Fibroblast of upper back skin (primary cell): ENCODE measurements at regions not wholly inside any gene's neighbourhood (a gene's known extent, or its start where the extent isn't known, plus 50 kb on each side); places are given as distances from the start of the nearest gene placed in this dataset.
"Not testable (repeated sequence)": the region's sequence is repeated elsewhere in the genome, so short reads cannot be mapped to it uniquely, and the experiment has no call there.

Source experiments
- DNase-seq: peaks from one replicate; pipeline ENCODE4 v3.0.0-alpha.2; 2013

GRCh38 chr3:145197821-145198220 is 963.2 kb downstream of the PLOD2 start:
- no peak for DNase-seq

DNA sequence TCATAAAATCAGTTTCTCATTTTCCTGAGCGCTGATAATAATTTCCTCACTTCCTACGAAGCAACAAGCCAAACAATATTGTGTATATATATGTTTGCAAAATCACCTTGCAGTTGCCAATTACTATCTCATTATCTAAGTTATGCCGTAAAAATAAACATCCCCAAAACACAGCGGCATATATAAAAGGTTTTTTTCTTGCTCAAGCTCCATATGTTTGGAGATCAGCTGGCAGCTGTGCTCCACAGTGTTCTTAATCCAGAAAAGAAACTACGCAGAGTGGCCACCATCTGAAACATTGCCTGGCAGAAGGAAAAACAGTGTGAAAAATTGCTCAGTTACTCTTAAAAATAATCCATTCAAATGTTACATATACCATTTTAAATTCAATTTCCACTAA is 951.4 kb downstream of the PLOD2 start:
- DNase-seq, result no peak

- no peak for DNase-seq
These were observed 941.4 kb downstream of the PLOD2 start for GRCh38 chr3:145219355-145220235.

DNA sequence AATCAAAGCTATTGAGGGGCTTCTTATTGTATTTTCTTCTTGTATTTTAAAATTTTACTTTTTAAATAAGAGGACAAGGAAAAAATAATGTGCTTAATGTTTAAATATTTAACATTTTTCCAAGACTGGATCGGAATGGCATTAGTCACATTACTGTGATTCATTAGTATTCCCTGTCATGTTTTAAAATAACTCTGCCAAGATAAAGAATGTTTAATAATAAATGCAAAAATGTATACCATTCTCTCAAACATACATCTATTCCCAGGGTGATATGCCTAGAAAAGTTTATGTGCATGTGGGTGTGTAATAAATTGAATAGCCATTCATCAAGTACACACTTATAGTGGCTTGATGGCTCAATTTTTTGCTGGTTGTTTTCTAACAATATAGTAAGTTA is 936.1 kb downstream of the PLOD2 start:
- DNase-seq, result peak; percentile 19

DNA sequence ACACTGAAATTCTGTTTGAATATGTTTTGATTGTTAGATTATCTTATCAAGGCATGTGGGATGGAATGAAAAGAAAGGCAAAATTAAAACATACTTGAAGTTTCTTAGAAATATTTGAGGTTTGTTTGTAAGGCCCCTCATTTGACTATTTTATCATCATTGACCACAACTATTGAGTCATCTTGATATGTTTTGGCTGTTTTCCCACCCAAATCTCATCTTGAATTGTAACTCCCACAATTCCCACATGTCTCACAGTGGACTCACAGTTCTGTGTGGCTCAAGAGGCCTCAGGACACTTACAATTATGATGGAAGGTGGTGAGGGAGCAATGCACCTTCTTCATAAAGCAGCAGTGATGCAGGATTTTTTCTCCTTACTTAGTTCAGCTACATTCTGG is 917.1 kb downstream of the PLOD2 start:
- DNase-seq, result peak; percentile 93

- no peak for DNase-seq
These were observed 916.7 kb downstream of the PLOD2 start for GRCh38 chr3:145244327-145244726.

GRCh38 chr3:145246291-145246690 is 914.7 kb downstream of the PLOD2 start:
- no peak for DNase-seq

DNA sequence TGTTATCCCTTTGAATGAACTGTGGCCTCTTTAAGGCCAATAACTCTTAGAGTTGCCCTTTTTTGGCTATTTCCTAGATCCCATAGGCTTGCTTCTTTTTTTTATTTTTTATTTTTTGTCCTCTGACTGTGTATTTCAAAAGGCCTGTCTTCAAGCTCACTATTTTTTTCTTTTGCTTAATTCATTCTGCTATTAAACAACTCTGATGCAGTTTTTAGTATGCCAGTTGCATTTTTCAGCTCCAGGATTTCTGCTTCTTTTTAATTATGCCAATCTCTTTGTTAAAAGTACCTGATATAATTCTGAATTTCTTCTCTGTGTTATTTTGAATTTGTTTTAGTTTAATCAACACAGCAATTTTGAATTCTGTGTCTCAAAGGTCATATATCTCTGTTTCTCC is 912.1 kb downstream of the PLOD2 start:
- no peak for DNase-seq

- DNase-seq, result no peak
These were observed 909.7 kb downstream of the PLOD2 start for GRCh38 chr3:145251311-145251710.

DNA sequence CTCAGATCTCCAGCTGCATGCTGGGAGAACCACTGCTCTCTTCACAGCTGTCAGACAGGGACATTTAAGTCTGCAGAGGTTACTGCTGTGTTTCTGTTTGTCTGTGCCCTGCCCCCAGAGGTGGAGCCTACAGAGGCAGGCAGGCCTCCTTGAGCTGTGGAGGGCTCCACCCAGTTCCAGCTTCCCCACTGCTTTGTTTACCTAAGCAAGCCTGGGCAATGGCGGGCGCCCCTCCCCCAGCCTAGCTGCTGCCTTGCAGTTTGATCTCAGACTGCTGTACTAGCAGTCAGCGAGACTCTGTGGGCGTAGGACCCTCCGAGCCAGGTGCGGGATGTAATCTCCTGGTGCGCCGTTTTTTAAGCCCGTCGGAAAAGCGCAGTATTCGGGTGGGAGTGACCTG is 903.0 kb downstream of the PLOD2 start:
- not testable (repeated sequence) for DNase-seq

DNA sequence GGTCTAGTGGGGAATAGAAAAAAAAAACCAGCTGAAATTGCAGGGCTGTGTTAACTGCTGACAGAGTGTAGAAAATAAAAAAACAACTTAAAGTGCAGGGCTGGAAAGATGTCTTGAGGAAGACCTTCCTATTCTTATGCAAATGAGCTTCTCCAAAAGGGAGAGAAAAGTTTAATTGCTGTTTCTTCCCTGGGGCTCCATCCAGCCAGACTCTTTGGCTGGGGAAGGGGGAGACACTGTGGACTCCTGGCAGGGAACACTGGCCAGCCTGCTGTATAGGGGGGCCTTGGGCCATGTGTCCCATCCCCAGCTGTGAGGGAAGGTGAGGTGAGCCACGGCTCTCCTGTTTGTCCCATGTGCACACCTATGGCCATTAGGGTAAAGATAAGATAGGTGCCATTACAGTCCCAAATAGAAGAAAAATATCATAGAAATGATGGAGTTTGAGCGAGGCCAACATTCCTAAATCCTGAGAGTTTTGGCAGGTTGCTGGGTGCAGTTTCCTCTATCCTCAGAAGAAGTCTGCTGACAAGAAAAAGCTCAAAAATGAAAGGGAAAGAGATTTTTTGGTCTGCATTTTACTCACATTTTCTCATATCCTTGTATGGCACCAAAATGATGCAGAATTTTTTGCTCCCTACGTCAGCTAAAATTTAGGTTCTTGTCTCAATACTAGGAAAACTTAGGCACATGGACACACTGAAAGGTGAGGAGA is 901.7 kb downstream of the PLOD2 start:
- no peak for DNase-seq

DNA sequence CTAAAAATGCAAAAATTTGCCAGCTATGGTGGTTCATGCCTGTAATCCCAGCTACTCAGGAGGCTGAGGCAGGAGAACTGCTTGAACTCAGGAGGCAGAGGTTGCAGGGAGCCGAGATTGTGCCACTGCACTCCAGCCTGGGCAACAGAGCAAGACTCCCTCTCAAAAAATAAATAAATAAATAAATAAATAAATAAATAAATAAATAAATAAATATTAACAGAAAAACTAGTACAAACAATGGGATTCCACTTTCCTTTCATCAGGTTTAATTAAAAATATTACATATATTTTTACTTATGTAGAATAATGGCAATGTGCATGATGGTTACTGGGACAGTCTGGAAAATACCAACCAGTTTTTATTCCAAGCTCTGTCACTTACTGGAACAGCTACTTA is 897.5 kb downstream of the PLOD2 start:
- DNase-seq, result not testable (repeated sequence)

DNA sequence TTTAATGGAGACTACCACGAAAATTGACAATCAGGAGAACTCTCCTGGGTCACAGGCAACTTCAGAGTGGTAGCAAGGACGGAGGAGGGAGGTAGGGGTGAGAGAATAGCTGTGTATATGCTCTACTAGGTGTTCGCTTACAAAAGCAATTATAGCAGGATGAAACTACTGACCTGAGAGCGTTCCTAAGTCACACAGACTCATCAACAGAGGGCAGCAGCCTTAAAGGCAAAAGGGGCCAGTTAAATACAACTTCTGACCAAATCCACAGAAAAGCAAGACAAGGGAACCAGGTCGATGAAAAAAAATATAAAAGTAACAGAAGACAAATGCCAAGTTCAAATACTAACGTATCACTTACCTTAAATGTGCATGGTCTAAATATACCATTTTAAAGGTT is 894.6 kb downstream of the PLOD2 start:
- DNase-seq, result no peak

- DNase-seq, result no peak
These were observed 891.9 kb downstream of the PLOD2 start for GRCh38 chr3:145269106-145269505.

DNA sequence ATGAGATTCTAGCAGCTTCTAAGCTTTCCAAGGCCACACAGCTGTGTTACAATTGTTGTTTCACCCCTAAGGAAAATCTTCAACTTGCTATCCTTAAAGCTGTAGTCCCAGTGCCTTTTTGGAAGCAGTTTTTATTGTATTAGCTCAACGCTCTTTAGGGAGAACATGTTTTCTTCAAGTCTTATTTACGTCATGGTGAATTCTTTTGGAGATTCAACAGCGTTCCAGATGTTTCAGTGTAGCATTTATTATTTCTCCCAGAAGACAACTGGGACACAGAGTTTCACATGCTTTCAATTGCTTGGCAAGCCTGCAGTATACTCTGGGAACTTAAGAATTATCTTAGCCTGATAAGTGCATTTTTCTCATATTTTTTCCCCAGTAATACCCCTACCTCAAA is 888.3 kb downstream of the PLOD2 start:
- peak; percentile 50 for DNase-seq

- no peak for DNase-seq
These were observed 878.5 kb downstream of the PLOD2 start for GRCh38 chr3:145282505-145282904.

- no peak for DNase-seq
These were observed 874.0 kb downstream of the PLOD2 start for GRCh38 chr3:145286937-145287336.

DNA sequence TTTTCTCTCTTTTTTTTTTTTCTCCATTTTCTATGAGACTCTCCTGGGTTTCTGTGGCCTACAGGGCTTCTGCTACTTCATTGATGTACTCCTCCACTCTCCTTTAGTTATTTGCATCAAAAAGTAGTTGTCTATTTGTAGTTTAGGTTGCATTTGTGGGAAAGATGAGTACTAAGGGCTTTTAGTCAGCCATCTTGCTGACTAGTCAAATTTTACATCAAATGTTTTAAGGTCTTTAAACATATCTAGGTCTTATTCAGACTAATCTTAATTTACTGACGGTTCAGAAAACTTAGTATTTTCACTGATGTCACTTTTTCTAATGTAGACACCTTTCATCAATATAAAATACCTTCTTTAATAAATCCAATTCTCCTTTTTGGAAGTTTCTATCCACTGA is 871.0 kb downstream of the PLOD2 start:
- no peak for DNase-seq

DNA sequence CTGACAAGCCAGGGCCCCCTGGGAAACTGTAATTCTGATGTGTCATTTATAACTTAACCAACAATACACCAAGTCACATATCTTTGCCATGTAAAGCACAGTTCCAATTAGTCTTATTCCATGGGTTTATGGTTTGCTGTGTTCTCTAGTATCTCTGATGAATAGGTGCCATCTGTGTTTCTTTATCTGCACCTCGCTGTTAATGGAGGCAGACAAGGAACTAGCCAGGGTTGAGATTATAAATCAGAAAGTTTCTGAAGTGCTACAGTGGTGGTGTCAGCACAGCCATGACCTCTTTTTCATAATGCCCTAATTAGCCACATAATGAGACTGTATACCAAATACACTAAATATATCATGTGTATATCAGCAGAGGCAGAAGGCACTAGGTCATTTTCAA is 866.4 kb downstream of the PLOD2 start:
- DNase-seq, result no peak

DNA sequence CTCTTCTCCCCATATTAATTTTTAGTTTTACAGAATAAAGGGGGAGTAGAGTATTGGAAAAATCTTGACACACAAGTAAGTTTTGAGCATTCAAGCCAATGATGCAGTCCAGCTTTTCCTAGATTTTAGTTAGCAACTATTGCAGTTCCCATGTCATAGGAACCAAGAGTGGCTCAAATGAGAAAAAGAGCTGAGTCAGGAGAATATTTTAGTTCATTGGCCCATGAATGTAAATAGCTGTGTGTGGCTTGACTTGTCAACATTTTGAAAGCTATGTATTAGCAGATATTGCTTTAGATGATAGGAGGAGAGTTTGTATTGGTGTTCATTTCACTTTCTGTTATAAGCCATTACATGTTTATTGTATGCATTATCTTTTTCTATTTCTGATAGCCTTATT is 853.7 kb downstream of the PLOD2 start:
- no peak for DNase-seq

DNA sequence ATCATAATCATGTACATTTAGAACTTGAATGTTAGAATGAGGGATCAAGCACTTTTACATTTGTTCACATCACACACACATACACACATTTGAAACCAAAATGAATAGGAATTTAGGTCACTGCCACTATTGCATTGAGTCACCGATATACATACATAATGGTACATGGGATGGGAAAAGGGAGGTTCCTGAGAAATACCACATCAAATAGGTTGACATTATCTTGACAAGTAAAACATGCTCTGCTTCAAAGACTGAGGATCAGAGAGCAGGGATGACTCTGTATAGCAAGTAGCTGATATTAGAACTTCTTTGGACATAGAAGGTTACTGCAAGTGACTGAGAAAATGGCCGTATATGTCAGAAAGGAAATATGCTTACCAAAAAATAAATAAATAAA is 847.2 kb downstream of the PLOD2 start:
- no peak for DNase-seq

- DNase-seq, result not testable (repeated sequence)
These were observed 844.7 kb downstream of the PLOD2 start for GRCh38 chr3:145316253-145316652.

GRCh38 chr3:145326666-145327065 is 834.3 kb downstream of the PLOD2 start:
- no peak for DNase-seq

DNA sequence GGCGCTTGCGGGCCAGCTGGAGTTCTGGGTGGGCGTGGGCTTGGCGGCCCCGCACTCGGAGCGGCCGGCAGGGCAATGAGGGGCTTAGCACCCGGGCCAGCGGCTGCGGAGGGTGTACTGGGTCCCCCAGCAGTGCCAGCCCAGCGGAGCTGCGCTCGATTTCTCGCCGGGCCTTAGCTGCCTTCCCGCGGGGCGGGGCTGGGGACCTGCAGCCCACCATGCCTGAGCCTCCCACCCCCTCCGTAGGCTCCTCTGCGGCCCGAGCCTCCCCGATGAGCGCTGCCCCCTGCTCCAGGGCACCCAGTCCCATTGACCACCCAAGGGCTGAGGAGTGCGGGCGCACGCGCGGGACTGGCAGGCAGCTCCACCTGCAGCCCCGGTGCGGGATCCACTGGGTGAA is 827.6 kb downstream of the PLOD2 start:
- DNase-seq, result not testable (repeated sequence)
